Heart left ventricle (tissue), 16 donors: ENCODE measurements at regions not wholly inside any gene's neighbourhood (a gene's known extent, or its start where the extent isn't known, plus 50 kb on each side); places are given as distances from the start of the nearest gene placed in this dataset.
"Not testable (repeated sequence)": the region's sequence is repeated elsewhere in the genome, so short reads cannot be mapped to it uniquely, and the experiment has no call there.

Experiments
- ATAC-seq, 4 donors: fragments of 200-7000 bp; cut with Tn5 transposase; one replicate each; pipeline ENCODE4 v1.9.1; 2020 to 2022; ENCODE audit warnings: moderate library complexity in 4 of 4, mild to moderate bottlenecking in 3 of 4, moderate number of reproducible peaks in 1 of 4
- DNase-seq, 5 donors: peaks; one replicate each; pipeline ENCODE4 v3.0.0-alpha.2; 2020
- H3K27ac ChIP-seq, 12 donors: fragments of 200-600 bp; sonication (generic) in 4 of 12; one replicate each; pipeline versions ENCODE4 v1.5.0 to v1.8.0; 2016 to 2022; ENCODE audit warnings: mild to moderate bottlenecking in 2 of 12
- H3K27me3 ChIP-seq, 9 donors: fragments of 200-600 bp; sonication (generic) in 2 of 9; one replicate each; pipeline versions ENCODE4 v1.5.1 to v1.8.0; 2016 to 2022; ENCODE audit warnings: mild to moderate bottlenecking in 3 of 9
- H3K36me3 ChIP-seq, 9 donors: fragments of 200-600 bp; sonication (generic) in 2 of 9; one replicate each; pipeline versions ENCODE4 v1.5.0 to v1.8.0; 2018 to 2022; ENCODE audit warnings: mild to moderate bottlenecking in 2 of 9
- H3K4me1 ChIP-seq, 12 donors: fragments of 200-600 bp; sonication (generic) in 4 of 12; one replicate each; pipeline versions ENCODE4 v1.5.0 to v1.8.0; 2016 to 2022; ENCODE audit warnings: mild to moderate bottlenecking in 3 of 12
- H3K4me3 ChIP-seq, 12 donors: fragments of 200-600 bp; sonication (generic) in 4 of 12; one replicate each; pipeline versions ENCODE4 v1.5.0 to v1.8.0; 2017 to 2022; ENCODE audit warnings: mild to moderate bottlenecking in 9 of 12, moderate library complexity in 4 of 12
- H3K9me3 ChIP-seq, 12 donors: fragments of 200-600 bp; sonication (generic) in 4 of 12; one replicate each; pipeline versions ENCODE4 v1.5.0 to v1.8.0; 2016 to 2022; ENCODE audit warnings: mild to moderate bottlenecking in 1 of 12
- CTCF ChIP-seq, 12 donors: fragments of 200-600 bp; sonication (generic) in 4 of 12; IDR thresholded peaks; one replicate each; pipeline versions ENCODE4 v1.5.0 to v1.8.0; 2018 to 2022; ENCODE audit warnings: antibody characterized with exemption in 12 of 12, mild to moderate bottlenecking in 5 of 12
- POLR2A ChIP-seq, 2 donors: fragments of 450-650 bp; IDR thresholded peaks; one replicate each; pipeline ENCODE4 v1.6.1; 2017; ENCODE audit warnings: antibody characterized with exemption in 2 of 2, mild to moderate bottlenecking in 2 of 2, moderate library complexity in 2 of 2
- WGBS, 4 donors: extraction: QIAGEN DNeasy Blood & Tissue Kit in 2 of 4; methylation state at CpG; one replicate each; pipeline versions ENCODE4 v1.1.5 to v1.1.7; 2013 to 2018; 5-methylcytosine and 5-hydroxymethylcytosine counted together
- intact Hi-C, 10 donors: fragments of 100-400 bp; cut with DNase I; formaldehyde crosslinking; loops; one replicate each; pipeline versions ENCODE4 v1.11.1 to v1.14.2; 2022
- donor health status: ischemic (EF 13 %, LVEDD 7.1; RV severe dilation, severe dysfunction).
- donor health status: healthy with polysubstance abuse.
- donor health status: DM: no; HTN: yes; CAD: no.
- donor health status: DM: no; HTN: no; CAD: no.
- donor health status: ischemic (EF 25% LVEDD 6.9; RV normal size, moderate dysfunction).
- donor health status: ischemic (EF 25% LVEDD 5.7; RV mildly dilated, moderate dysfunction).
- donor health status: healthy.
- donor health status: DM: yes; HTN: yes; CAD: no.
- donor health status: ischemic (EF 35%, LVEDD 5.7; RV mildly dilated, moderate dysfunction).
- donor health status: nonischemic (EF 11% LVEDD 7.7; RV severe dilation, severe dysfunction).
- donor health status: DM: yes; HTN: yes; CAD: no.
- donor health status: PGD.
- donor health status: ischemic (EF 29% LVEDD 5.4; RV normal size, mild dysfunction).
- donor health status: nonischemic (EF 23%, LVEDD 6.1; RV moderate dilation, normal function).

- H3K4me1 ChIP-seq, result no peaks in the 10 kb centered on the region
- DNase-seq, result no peak
- 74 to 82% (median 79%) methylated on average over 6 of the region's 6 CpGs for WGBS, 4 donors
- no peaks in the 10 kb centered on the region for H3K36me3 ChIP-seq
- H3K4me3 ChIP-seq, result no peak overlapping the region
- TF ChIP-seq POLR2A (IDR thresholded peaks at IDR 0.05) (no peak), CTCF (IDR thresholded peaks at IDR 0.05) (no peak)
- no peak overlapping the region for H3K27ac ChIP-seq
- no peak for ATAC-seq
- no peaks in the 10 kb centered on the region for H3K27me3 ChIP-seq
- peaks cover 0 to 3% (median 0%) of the 10 kb centered on the region in 12 donors for H3K9me3 ChIP-seq
- intact Hi-C loops, result no loop called here
Measured at GRCh38 chr6:144969602-144970272, 684.6 kb downstream of the UTRN start.

- WGBS, 4 donors, result 53 to 64% (median 56%) methylated on average over 8 of the region's 8 CpGs
- ATAC-seq, H3K9me3 ChIP-seq: not testable (repeated sequence)
Measured at GRCh38 chr6:144977250-144977864, 692.2 kb downstream of the UTRN start.

GRCh38 chr6:144978208-144978607 lies 693.1 kb downstream of the UTRN start:
- no peaks in the 10 kb centered on the region for H3K27me3 ChIP-seq
- H3K36me3 ChIP-seq, result no peaks in the 10 kb centered on the region
- no peak overlapping the region for H3K27ac ChIP-seq
- no peak overlapping the region for H3K4me3 ChIP-seq
- H3K9me3 ChIP-seq, result peaks cover 0 to 3% (median 0%) of the 10 kb centered on the region in 12 donors
- TF ChIP-seq POLR2A (IDR thresholded peaks at IDR 0.05) (no peak), CTCF (IDR thresholded peaks at IDR 0.05) (no peak)
- intact Hi-C loops, result no loop called here
- no peaks in the 10 kb centered on the region for H3K4me1 ChIP-seq
- ATAC-seq, result no peak
- no peak for DNase-seq

More at GRCh38 chr6:144977250-144977864, 692.2 kb downstream of the UTRN start:
- H3K36me3 ChIP-seq, H3K27me3 ChIP-seq, H3K27ac ChIP-seq, DNase-seq, H3K4me3 ChIP-seq, H3K4me1 ChIP-seq, intact Hi-C loops: not testable (repeated sequence)

GRCh38 chr6:144986271-144986670 lies 701.1 kb downstream of the UTRN start:
- H3K9me3 ChIP-seq, result peaks cover 0 to 19% (median 3%) of the 10 kb centered on the region in 12 donors
- no peaks in the 10 kb centered on the region for H3K4me1 ChIP-seq
- H3K4me3 ChIP-seq, result no peak overlapping the region
- DNase-seq, result no peak
- H3K27ac ChIP-seq, result no peak overlapping the region
- peaks cover 0 to 3% (median 0%) of the 10 kb centered on the region in 9 donors for H3K27me3 ChIP-seq
- intact Hi-C loops, result no loop called here
- no peaks in the 10 kb centered on the region for H3K36me3 ChIP-seq
- no peak for ATAC-seq
- TF ChIP-seq POLR2A (IDR thresholded peaks at IDR 0.05) (no peak), CTCF (IDR thresholded peaks at IDR 0.05) (no peak)
- 89 to 96% (median 92%) methylated on average over 2 of the region's 2 CpGs for WGBS, 4 donors
